ENCODE measurements at regions not wholly inside any gene's neighbourhood (a gene's known extent, or its start where the extent isn't known, plus 50 kb on each side); places are given as distances from the start of the nearest gene placed in this dataset.

DNA sequence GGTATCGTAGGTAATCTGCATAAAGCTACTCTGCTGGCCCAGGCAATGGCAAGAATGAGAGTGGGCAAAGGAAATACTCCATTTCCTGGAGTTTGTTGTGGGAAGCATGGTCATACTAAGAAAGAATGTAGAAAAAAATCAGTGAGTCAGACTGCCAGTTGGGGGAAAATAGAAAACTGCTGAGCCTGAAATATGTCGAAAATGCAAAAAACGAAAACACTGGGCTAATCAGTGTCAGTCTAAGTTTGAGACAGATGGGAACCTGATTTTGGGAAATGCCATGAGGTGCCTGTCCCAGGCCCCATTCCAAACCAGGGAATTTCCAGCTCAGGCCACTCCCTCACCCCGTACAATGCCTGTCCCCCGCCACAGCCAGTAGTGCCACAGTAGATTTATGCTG lies 150.0 kb downstream of the ZNF33B start:
- Histone ChIP-seq H2AFZ (ENCODE audit: low read depth, low read length) (no peak overlapping the region), H3K27ac (ENCODE audit: extremely low read depth, low read depth, low read length) (no peak overlapping the region), H4K20me1 (replicated peaks; ENCODE audit: control insufficient read depth, insufficient read depth, low read length) (no peaks in the 10 kb centered on the region), H3K79me2 (ENCODE audit: control insufficient read depth, insufficient read depth, low read length) (no peaks in the 10 kb centered on the region), H3K36me3 (ENCODE audit: control insufficient read depth, insufficient read depth, low read length) (no peaks in the 10 kb centered on the region), H3K4me2 (ENCODE audit: insufficient read depth, low read length) (no peak overlapping the region), H3K4me3 (no peak overlapping the region), H3K9me1 (ENCODE audit: control insufficient read depth, insufficient read depth, low read length) (no peaks in the 10 kb centered on the region), H3K4me1 (replicated peaks in 1 of 2; ENCODE audit: control insufficient read depth in 2 of 2, insufficient read depth in 2 of 2, low read length in 2 of 2) (no peaks in the 10 kb centered on the region), H3K9me3 (replicated peaks; ENCODE audit: control insufficient read depth, insufficient read depth, low read depth, low read length) (no peaks in the 10 kb centered on the region), H3K27me3 (ENCODE audit: control insufficient read depth in 2 of 2, insufficient read depth in 2 of 2, low read length in 2 of 2) (no peaks in the 10 kb centered on the region), H3K9ac (ENCODE audit: insufficient read depth in 1 of 2, low read depth in 2 of 2, low read length in 2 of 2) (no peak overlapping the region)
- no TSS peak for BruUV-seq (replicated peaks)
- POLR2A ChIA-PET, result no interaction called here
- no peak for FAIRE-seq
- in situ Hi-C loops (cut with MboI), result no loop called here
- CTCF ChIA-PET (ENCODE audit: low intra/inter-chr PET ratio), result no interaction called here
- intact Hi-C loops (cut with micrococcal nuclease), result no loop called here
- DNase-seq (ENCODE audit: extremely low read depth in 1 of 4, low spot score in 3 of 4), result no peak
- no peak for ATAC-seq
- TF ChIP-seq HINFP (tag; conservative IDR thresholded peaks at IDR 0.05; ENCODE audit: low read depth) (no peak), ARNT (IDR thresholded peaks at IDR 0.05) (no peak)
- WGBS (ENCODE audit: insufficient coverage, low coverage, missing lambda C conversion rate), result 1% methylated on average over 5 of the region's 5 CpGs

DNA sequence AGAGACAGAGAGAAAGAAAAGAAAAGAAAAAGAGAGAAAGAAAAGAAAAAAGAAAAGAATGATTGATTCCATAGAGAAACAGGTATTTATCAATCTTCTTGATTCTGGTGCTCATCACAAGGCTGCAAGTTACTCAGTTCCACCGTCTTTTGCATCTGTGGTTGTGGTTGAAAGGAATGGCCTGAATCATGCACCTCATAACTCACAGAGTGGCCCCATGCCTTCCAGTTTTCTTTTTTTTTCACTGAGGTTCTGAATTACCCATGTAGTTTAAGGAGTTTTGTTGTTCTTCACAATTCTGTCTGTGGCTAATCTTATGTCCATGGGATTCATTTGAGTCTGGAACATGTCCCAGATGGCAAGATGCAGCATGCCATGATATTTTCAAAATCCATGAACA lies 156.0 kb downstream of the ZNF33B start:
- Histone ChIP-seq H3K4me1 (replicated peaks in 1 of 2; ENCODE audit: control insufficient read depth in 2 of 2, insufficient read depth in 2 of 2, low read length in 2 of 2) (no peaks in the 10 kb centered on the region), H3K27me3 (ENCODE audit: control insufficient read depth in 2 of 2, insufficient read depth in 2 of 2, low read length in 2 of 2) (no peaks in the 10 kb centered on the region; a peak in 1 of 5 replicates), H2AFZ (ENCODE audit: low read depth, low read length) (no peak overlapping the region), H3K36me3 (ENCODE audit: control insufficient read depth, insufficient read depth, low read length) (no peaks in the 10 kb centered on the region), H3K79me2 (ENCODE audit: control insufficient read depth, insufficient read depth, low read length) (no peaks in the 10 kb centered on the region), H3K27ac (ENCODE audit: extremely low read depth, low read depth, low read length) (no peak overlapping the region), H3K4me2 (ENCODE audit: insufficient read depth, low read length) (no peak overlapping the region), H3K4me3 (no peak overlapping the region), H4K20me1 (replicated peaks; ENCODE audit: control insufficient read depth, insufficient read depth, low read length) (no peaks in the 10 kb centered on the region), H3K9me3 (replicated peaks; ENCODE audit: control insufficient read depth, insufficient read depth, low read depth, low read length) (no peaks in the 10 kb centered on the region), H3K9me1 (ENCODE audit: control insufficient read depth, insufficient read depth, low read length) (no peaks in the 10 kb centered on the region), H3K9ac (ENCODE audit: insufficient read depth in 1 of 2, low read depth in 2 of 2, low read length in 2 of 2) (no peak overlapping the region)
- no TSS peak for BruUV-seq (replicated peaks)
- in situ Hi-C loops (cut with MboI), result no loop called here
- intact Hi-C loops (cut with micrococcal nuclease), result no loop called here
- no peak for FAIRE-seq
- WGBS (ENCODE audit: insufficient coverage, low coverage, missing lambda C conversion rate), result 5% methylated on average over 1 of the region's 1 CpG
- no peak for DNase-seq (ENCODE audit: extremely low read depth in 1 of 4, low spot score in 3 of 4)
- ATAC-seq, result no peak
- ChIA-PET POLR2A (no interaction called here), CTCF (ENCODE audit: low intra/inter-chr PET ratio) (no interaction called here)
- TF ChIP-seq, protein P1, sequence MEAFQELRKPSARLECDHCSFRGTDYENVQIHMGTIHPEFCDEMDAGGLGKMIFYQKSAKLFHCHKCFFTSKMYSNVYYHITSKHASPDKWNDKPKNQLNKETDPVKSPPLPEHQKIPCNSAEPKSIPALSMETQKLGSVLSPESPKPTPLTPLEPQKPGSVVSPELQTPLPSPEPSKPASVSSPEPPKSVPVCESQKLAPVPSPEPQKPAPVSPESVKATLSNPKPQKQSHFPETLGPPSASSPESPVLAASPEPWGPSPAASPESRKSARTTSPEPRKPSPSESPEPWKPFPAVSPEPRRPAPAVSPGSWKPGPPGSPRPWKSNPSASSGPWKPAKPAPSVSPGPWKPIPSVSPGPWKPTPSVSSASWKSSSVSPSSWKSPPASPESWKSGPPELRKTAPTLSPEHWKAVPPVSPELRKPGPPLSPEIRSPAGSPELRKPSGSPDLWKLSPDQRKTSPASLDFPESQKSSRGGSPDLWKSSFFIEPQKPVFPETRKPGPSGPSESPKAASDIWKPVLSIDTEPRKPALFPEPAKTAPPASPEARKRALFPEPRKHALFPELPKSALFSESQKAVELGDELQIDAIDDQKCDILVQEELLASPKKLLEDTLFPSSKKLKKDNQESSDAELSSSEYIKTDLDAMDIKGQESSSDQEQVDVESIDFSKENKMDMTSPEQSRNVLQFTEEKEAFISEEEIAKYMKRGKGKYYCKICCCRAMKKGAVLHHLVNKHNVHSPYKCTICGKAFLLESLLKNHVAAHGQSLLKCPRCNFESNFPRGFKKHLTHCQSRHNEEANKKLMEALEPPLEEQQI (IDR thresholded peaks at IDR 0.05), result no peak
- TF ChIP-seq ZNF146 (CRISPR knock-in tag; IDR thresholded peaks at IDR 0.05; ENCODE audit: unreplicated experiment) (no peak), POLR2AphosphoS2 (IDR thresholded peaks at IDR 0.05; ENCODE audit: low read length) (no peak), PCBP2 (IDR thresholded peaks at IDR 0.05; ENCODE audit: low read depth, low read length, poor library complexity, severe bottlenecking) (no peak), HNRNPL (IDR thresholded peaks at IDR 0.05; ENCODE audit: low read depth, low read length) (no peak), TSC22D4 (tag; IDR thresholded peaks at IDR 0.05) (no peak), ESRRB (CRISPR knock-in tag; IDR thresholded peaks at IDR 0.05; ENCODE audit: borderline replicate concordance) (no peak), KDM5B (IDR thresholded peaks at IDR 0.05; ENCODE audit: insufficient replicate concordance, low read depth, low read length) (no peak), SUPT5H (IDR thresholded peaks at IDR 0.05) (no peak), PHTF2 (CRISPR knock-in tag; IDR thresholded peaks at IDR 0.05) (no peak)

Measured in K562 (cell line).